PC-9 (cell line): ENCODE measurements at regions not wholly inside any gene's neighbourhood (a gene's known extent, or its start where the extent isn't known, plus 50 kb on each side); places are given as distances from the start of the nearest gene placed in this dataset.

Experiments used
- BruUV-seq: library from RNA; stranded (reverse); fragments of 400-500 nt; replicated peaks from 2 replicates; lab custom pipeline; 2021; lab: Mats Ljungman, UMichigan
- CTCF ChIA-PET: fragments of 300-600 bp; sonication (Branson Sonifier 250); formaldehyde crosslinking; loops from one replicate; lab custom pipeline; 2022; ENCODE audit warnings: antibody characterized with exemption; lab: Charles Lee
- POLR2A ChIA-PET: fragments of 300-600 bp; sonication (Branson Sonifier 250); formaldehyde crosslinking; loops from one replicate; lab custom pipeline; 2022; ENCODE audit warnings: antibody characterized with exemption; ENCODE audit not compliant: unreplicated experiment; lab: Charles Lee
- DNase-seq, 2 experiments: peaks; one replicate each; pipeline versions ENCODE4 v3.0.0 to v3.0.0-alpha.2; 2015 to 2022; ENCODE audit warnings: mixed read lengths in 1 of 2
- H2AFZ ChIP-seq: fragments of 200-600 bp; sonication (generic); 2 replicates; pipeline ENCODE4 v1.8.1; 2017; ENCODE audit warnings: antibody characterized with exemption
- H3F3A ChIP-seq: fragments of 200-600 bp; sonication (generic); 2 replicates; pipeline ENCODE4 v1.8.1; 2017; ENCODE audit warnings: antibody characterized with exemption, mild to moderate bottlenecking, low read depth; ENCODE audit not compliant: insufficient read depth
- H3K27ac ChIP-seq: fragments of 200-600 bp; sonication (generic); 2 replicates; pipeline ENCODE4 v1.6.1; 2016; ENCODE audit warnings: mixed run types
- H3K27me3 ChIP-seq: fragments of 200-600 bp; sonication (generic); 2 replicates; pipeline ENCODE4 v1.6.1; 2016; ENCODE audit warnings: low read depth, mixed run types; ENCODE audit not compliant: insufficient read depth
- H3K36me3 ChIP-seq: fragments of 200-600 bp; sonication (generic); 2 replicates; pipeline ENCODE4 v1.6.1; 2016; ENCODE audit warnings: low read depth, mixed run types
- H3K4me1 ChIP-seq: fragments of 200-600 bp; sonication (generic); replicated peaks from 2 replicates; pipeline ENCODE4 v1.6.1; 2016; ENCODE audit warnings: mixed run types; ENCODE audit not compliant: insufficient read depth
- H3K4me2 ChIP-seq: fragments of 200-600 bp; sonication (generic); 2 replicates; pipeline ENCODE4 v1.6.1; 2017; ENCODE audit warnings: mixed run types
- H3K4me3 ChIP-seq: fragments of 200-600 bp; sonication (generic); 2 replicates; pipeline ENCODE4 v1.6.1; 2016; ENCODE audit warnings: mixed run types
- H3K79me2 ChIP-seq: fragments of 200-600 bp; sonication (generic); 2 replicates; pipeline ENCODE4 v1.6.1; 2017; ENCODE audit warnings: low read depth, mixed run types
- H3K9me2 ChIP-seq: fragments of 200-600 bp; sonication (generic); 2 replicates; pipeline ENCODE4 v1.8.1; 2017; ENCODE audit warnings: mild to moderate bottlenecking; ENCODE audit not compliant: insufficient read depth
- H3K9me3 ChIP-seq: fragments of 200-600 bp; sonication (generic); 2 replicates; pipeline ENCODE4 v1.8.1; 2016; ENCODE audit warnings: low read depth; ENCODE audit not compliant: insufficient read depth
- H4K20me1 ChIP-seq: fragments of 200-600 bp; sonication (generic); 2 replicates; pipeline ENCODE4 v1.8.1; 2017; ENCODE audit not compliant: insufficient read depth
- EZH2 ChIP-seq: fragments of 200-600 bp; sonication (generic); IDR thresholded peaks from 2 replicates; pipeline ENCODE4 v1.8.0; 2017; ENCODE audit warnings: antibody characterized with exemption, low read depth
- intact Hi-C: fragments of 100-400 bp; cut with micrococcal nuclease; formaldehyde crosslinking; loops from one replicate; pipeline ENCODE4 v1.10.0; 2022; ENCODE audit not compliant: unreplicated experiment
- TF ChIP-seq, protein P1 (sequence below): fragments of 200-600 bp; sonication (generic); conservative IDR thresholded peaks from 2 replicates; pipeline ENCODE4 v1.6.1; 2017; ENCODE audit warnings: mixed run types, antibody characterized with exemption, mild to moderate bottlenecking, moderate library complexity

GRCh38 chr5:125109293-125109692, 362.9 kb upstream of the ZNF608 start:
- CTCF ChIA-PET, result no interaction called here
- TF ChIP-seq EZH2, result no peak
- TF ChIP-seq, protein P1, sequence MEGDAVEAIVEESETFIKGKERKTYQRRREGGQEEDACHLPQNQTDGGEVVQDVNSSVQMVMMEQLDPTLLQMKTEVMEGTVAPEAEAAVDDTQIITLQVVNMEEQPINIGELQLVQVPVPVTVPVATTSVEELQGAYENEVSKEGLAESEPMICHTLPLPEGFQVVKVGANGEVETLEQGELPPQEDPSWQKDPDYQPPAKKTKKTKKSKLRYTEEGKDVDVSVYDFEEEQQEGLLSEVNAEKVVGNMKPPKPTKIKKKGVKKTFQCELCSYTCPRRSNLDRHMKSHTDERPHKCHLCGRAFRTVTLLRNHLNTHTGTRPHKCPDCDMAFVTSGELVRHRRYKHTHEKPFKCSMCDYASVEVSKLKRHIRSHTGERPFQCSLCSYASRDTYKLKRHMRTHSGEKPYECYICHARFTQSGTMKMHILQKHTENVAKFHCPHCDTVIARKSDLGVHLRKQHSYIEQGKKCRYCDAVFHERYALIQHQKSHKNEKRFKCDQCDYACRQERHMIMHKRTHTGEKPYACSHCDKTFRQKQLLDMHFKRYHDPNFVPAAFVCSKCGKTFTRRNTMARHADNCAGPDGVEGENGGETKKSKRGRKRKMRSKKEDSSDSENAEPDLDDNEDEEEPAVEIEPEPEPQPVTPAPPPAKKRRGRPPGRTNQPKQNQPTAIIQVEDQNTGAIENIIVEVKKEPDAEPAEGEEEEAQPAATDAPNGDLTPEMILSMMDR, result no peak
- intact Hi-C loops, result no loop called here

GRCh38 chr5:125109816-125110215, 363.4 kb upstream of the ZNF608 start:
- Histone ChIP-seq H3K9me2 (no peaks in the 10 kb centered on the region), H3F3A (no peaks in the 10 kb centered on the region), H3K27ac (no peak overlapping the region), H3K36me3 (no peaks in the 10 kb centered on the region), H2AFZ (no peak overlapping the region), H3K9me3 (0 out of 2 replicates have a peak, but pooled peaks cover 5% of the 10 kb centered on the region), H3K4me1 (peaks cover 11% of the 10 kb centered on the region), H3K79me2 (no peaks in the 10 kb centered on the region), H3K4me2 (no peak overlapping the region), H3K4me3 (no peak overlapping the region), H4K20me1 (no peaks in the 10 kb centered on the region), H3K27me3 (no peaks in the 10 kb centered on the region)
- no TSS peak for BruUV-seq
- CTCF ChIA-PET, result no interaction called here
- intact Hi-C loops, result no loop called here
- POLR2A ChIA-PET, result no interaction called here
- no peak for DNase-seq
- TF ChIP-seq EZH2, result no peak
- TF ChIP-seq, protein P1, result no peak

More at GRCh38 chr5:125109293-125109692, 362.9 kb upstream of the ZNF608 start:
- Histone ChIP-seq H3F3A (no peaks in the 10 kb centered on the region), H3K9me3 (0 out of 2 replicates have a peak, but pooled peaks cover 5% of the 10 kb centered on the region), H3K27me3 (no peaks in the 10 kb centered on the region), H3K4me2 (no peak overlapping the region), H2AFZ (no peak overlapping the region), H3K79me2 (no peaks in the 10 kb centered on the region), H3K4me3 (no peak overlapping the region), H3K4me1 (peaks cover 11% of the 10 kb centered on the region), H3K9me2 (no peaks in the 10 kb centered on the region), H3K36me3 (no peaks in the 10 kb centered on the region), H3K27ac (no peak overlapping the region), H4K20me1 (no peaks in the 10 kb centered on the region)
- no peak for DNase-seq
- BruUV-seq, result no TSS peak
- POLR2A ChIA-PET, result no interaction called here

DNA sequence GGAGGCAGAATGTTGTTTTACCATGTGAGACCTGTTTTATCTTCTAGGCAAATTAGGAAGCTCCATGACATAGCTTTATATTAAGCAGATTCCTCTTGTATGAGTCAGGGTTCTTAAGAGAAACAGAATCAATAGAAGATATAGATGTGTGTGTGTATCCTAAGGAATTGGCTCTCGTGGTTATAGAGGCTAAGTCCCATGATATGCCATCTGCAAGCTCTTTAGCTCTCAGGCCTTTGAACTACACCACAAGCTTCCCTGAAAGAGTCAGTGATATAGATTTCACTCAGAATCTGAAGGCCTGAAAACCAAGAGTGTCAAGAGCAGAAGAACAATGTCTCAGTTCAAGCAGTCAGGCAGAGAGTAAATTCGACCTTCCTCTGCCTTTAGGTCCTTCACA, 365.8 kb upstream of the ZNF608 start:
- peak in 1 of 2 experiments; percentile 55 for DNase-seq
- no peaks in the 10 kb centered on the region for H3K9me2 ChIP-seq
- ChIA-PET CTCF (no interaction called here), POLR2A (no interaction called here)
- TF ChIP-seq EZH2, result no peak
- TF ChIP-seq, protein P1, result no peak
- no peak overlapping the region for H3K27ac ChIP-seq
- peaks cover 11% of the 10 kb centered on the region for H3K4me1 ChIP-seq
- H3F3A ChIP-seq, result no peaks in the 10 kb centered on the region
- intact Hi-C loops, result no loop called here
- H4K20me1 ChIP-seq, result no peaks in the 10 kb centered on the region
- 0 out of 2 replicates have a peak, but pooled peaks cover 5% of the 10 kb centered on the region for H3K9me3 ChIP-seq
- H3K79me2 ChIP-seq, result no peaks in the 10 kb centered on the region
- no peaks in the 10 kb centered on the region for H3K27me3 ChIP-seq
- H3K4me3 ChIP-seq, result no peak overlapping the region
- H2AFZ ChIP-seq, result no peak overlapping the region
- H3K4me2 ChIP-seq, result peak overlapping the region; percentile 13
- no TSS peak for BruUV-seq
- no peaks in the 10 kb centered on the region for H3K36me3 ChIP-seq
